ENCODE measurements at regions not wholly inside any gene's neighbourhood (a gene's known extent, or its start where the extent isn't known, plus 50 kb on each side); places are given as distances from the start of the nearest gene placed in this dataset.

- no peak overlapping the region for H3K4me3 ChIP-seq (ENCODE audit: insufficient read depth, low read depth, low read length)
- peaks cover 3% of the 10 kb centered on the region for H3K9me3 ChIP-seq (ENCODE audit: control insufficient read depth, low read length)
- WGBS, 2 experiments = 93 to 94% methylated on average over 15 to 16 of the region's 16 CpGs
- no peaks in the 10 kb centered on the region for H3K27me3 ChIP-seq (ENCODE audit: control insufficient read depth, insufficient read depth, low read length, poor library complexity, severe bottlenecking)
- H3K36me3 ChIP-seq (ENCODE audit: control insufficient read depth, insufficient read depth, low read length) = no peaks in the 10 kb centered on the region
- no peak overlapping the region for H3K27ac ChIP-seq (ENCODE audit: insufficient read depth, low read depth, low read length, poor library complexity, severe bottlenecking)
- peaks cover 6% of the 10 kb centered on the region for H3K4me1 ChIP-seq (ENCODE audit: control insufficient read depth, insufficient read depth, low read length)
Measured at GRCh38 chr7:25559581-25560367, 331.5 kb upstream of the NPVF start.

GRCh38 chr7:25562673-25563182, 334.4 kb upstream of the NPVF start:
- Histone ChIP-seq H3K4me3 (ENCODE audit: insufficient read depth, low read depth, low read length) (no peak overlapping the region), H3K36me3 (ENCODE audit: control insufficient read depth, insufficient read depth, low read length) (no peaks in the 10 kb centered on the region), H3K27ac (ENCODE audit: insufficient read depth, low read depth, low read length, poor library complexity, severe bottlenecking) (no peak overlapping the region), H3K27me3 (ENCODE audit: control insufficient read depth, insufficient read depth, low read length, poor library complexity, severe bottlenecking) (no peaks in the 10 kb centered on the region), H3K4me1 (ENCODE audit: control insufficient read depth, insufficient read depth, low read length) (no peaks in the 10 kb centered on the region), H3K9me3 (ENCODE audit: control insufficient read depth, low read length) (peaks cover 3% of the 10 kb centered on the region)
- 89 to 96% methylated on average over 6 of the region's 6 CpGs for WGBS, 2 experiments

DNA sequence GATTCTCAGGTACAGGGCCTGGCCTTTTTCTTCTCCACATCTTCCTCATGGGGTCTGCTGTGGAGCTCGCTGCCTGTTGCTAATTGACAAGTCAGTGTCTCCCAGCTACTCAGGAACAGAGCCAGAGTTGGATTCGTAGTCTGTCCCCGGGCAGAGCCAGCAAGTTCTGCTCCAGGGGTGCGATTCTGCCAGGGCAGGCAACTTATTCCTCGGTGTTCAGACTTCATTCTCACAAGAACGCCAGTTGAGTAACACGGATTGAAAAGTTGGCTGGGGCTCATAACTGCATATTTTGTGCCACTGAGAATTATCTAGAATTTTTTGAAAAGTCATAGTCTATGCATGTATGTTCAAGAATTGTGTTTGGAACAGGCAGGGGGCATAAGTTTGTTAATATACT, 336.7 kb upstream of the NPVF start:
- Histone ChIP-seq H3K9me3 (ENCODE audit: control insufficient read depth, low read length) (no peaks in the 10 kb centered on the region), H3K27ac (ENCODE audit: insufficient read depth, low read depth, low read length, poor library complexity, severe bottlenecking) (no peak overlapping the region), H3K4me3 (ENCODE audit: insufficient read depth, low read depth, low read length) (no peak overlapping the region), H3K27me3 (ENCODE audit: control insufficient read depth, insufficient read depth, low read length, poor library complexity, severe bottlenecking) (no peaks in the 10 kb centered on the region), H3K36me3 (ENCODE audit: control insufficient read depth, insufficient read depth, low read length) (no peaks in the 10 kb centered on the region), H3K4me1 (ENCODE audit: control insufficient read depth, insufficient read depth, low read length) (no peaks in the 10 kb centered on the region)
- 95 to 96% methylated on average over 7 of the region's 7 CpGs for WGBS, 2 experiments

- H3K4me3 ChIP-seq (ENCODE audit: insufficient read depth, low read depth, low read length) = no peak overlapping the region
- no peaks in the 10 kb centered on the region for H3K36me3 ChIP-seq (ENCODE audit: control insufficient read depth, insufficient read depth, low read length)
- 2 to 3% methylated on average over 7 of the region's 7 CpGs for WGBS, 2 experiments
- no peaks in the 10 kb centered on the region for H3K4me1 ChIP-seq (ENCODE audit: control insufficient read depth, insufficient read depth, low read length)
- no peak overlapping the region for H3K27ac ChIP-seq (ENCODE audit: insufficient read depth, low read depth, low read length, poor library complexity, severe bottlenecking)
- no peaks in the 10 kb centered on the region for H3K27me3 ChIP-seq (ENCODE audit: control insufficient read depth, insufficient read depth, low read length, poor library complexity, severe bottlenecking)
- no peaks in the 10 kb centered on the region for H3K9me3 ChIP-seq (ENCODE audit: control insufficient read depth, low read length)
Measured at GRCh38 chr7:25565949-25566348, 337.7 kb upstream of the NPVF start.

DNA sequence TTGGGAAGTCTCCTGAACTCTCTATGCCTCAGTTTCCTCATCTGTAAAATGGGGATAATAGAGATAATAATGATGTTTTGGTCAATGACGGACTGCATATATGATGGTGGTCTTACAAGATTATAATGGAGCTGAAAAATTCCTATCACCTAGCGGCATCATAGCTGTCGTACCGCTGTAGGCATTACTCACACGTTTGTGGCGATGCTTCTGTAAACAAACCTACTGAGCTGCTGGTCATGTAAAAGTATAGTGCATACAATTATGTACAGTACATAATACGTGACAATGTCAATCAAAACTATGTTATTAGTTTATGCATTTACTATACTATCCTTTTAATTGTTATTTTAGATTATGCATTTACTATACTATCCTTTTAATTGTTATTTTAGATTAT, 339.1 kb upstream of the NPVF start:
- H3K36me3 ChIP-seq (ENCODE audit: control insufficient read depth, insufficient read depth, low read length) = no peaks in the 10 kb centered on the region
- WGBS, 2 experiments = 94 to 98% methylated on average over 6 of the region's 7 CpGs
- H3K9me3 ChIP-seq (ENCODE audit: control insufficient read depth, low read length) = no peaks in the 10 kb centered on the region
- no peaks in the 10 kb centered on the region for H3K27me3 ChIP-seq (ENCODE audit: control insufficient read depth, insufficient read depth, low read length, poor library complexity, severe bottlenecking)
- H3K4me3 ChIP-seq (ENCODE audit: insufficient read depth, low read depth, low read length) = no peak overlapping the region
- no peaks in the 10 kb centered on the region for H3K4me1 ChIP-seq (ENCODE audit: control insufficient read depth, insufficient read depth, low read length)
- no peak overlapping the region for H3K27ac ChIP-seq (ENCODE audit: insufficient read depth, low read depth, low read length, poor library complexity, severe bottlenecking)

GRCh38 chr7:25569765-25570164, 341.5 kb upstream of the NPVF start:
- no peaks in the 10 kb centered on the region for H3K4me1 ChIP-seq (ENCODE audit: control insufficient read depth, insufficient read depth, low read length)
- no peaks in the 10 kb centered on the region for H3K36me3 ChIP-seq (ENCODE audit: control insufficient read depth, insufficient read depth, low read length)
- H3K27ac ChIP-seq (ENCODE audit: insufficient read depth, low read depth, low read length, poor library complexity, severe bottlenecking) = no peak overlapping the region
- 87 to 94% methylated on average over 3 of the region's 3 CpGs for WGBS, 2 experiments
- no peak overlapping the region for H3K4me3 ChIP-seq (ENCODE audit: insufficient read depth, low read depth, low read length)
- H3K27me3 ChIP-seq (ENCODE audit: control insufficient read depth, insufficient read depth, low read length, poor library complexity, severe bottlenecking) = no peaks in the 10 kb centered on the region
- no peaks in the 10 kb centered on the region for H3K9me3 ChIP-seq (ENCODE audit: control insufficient read depth, low read length)

- H3K27ac ChIP-seq (ENCODE audit: insufficient read depth, low read depth, low read length, poor library complexity, severe bottlenecking) = no peak overlapping the region
- no peaks in the 10 kb centered on the region for H3K36me3 ChIP-seq (ENCODE audit: control insufficient read depth, insufficient read depth, low read length)
- no peaks in the 10 kb centered on the region for H3K9me3 ChIP-seq (ENCODE audit: control insufficient read depth, low read length)
- no peak overlapping the region for H3K4me3 ChIP-seq (ENCODE audit: insufficient read depth, low read depth, low read length)
- H3K27me3 ChIP-seq (ENCODE audit: control insufficient read depth, insufficient read depth, low read length, poor library complexity, severe bottlenecking) = no peaks in the 10 kb centered on the region
- WGBS, 2 experiments = 91 to 93% methylated on average over 2 of the region's 2 CpGs
- H3K4me1 ChIP-seq (ENCODE audit: control insufficient read depth, insufficient read depth, low read length) = no peaks in the 10 kb centered on the region
Measured at GRCh38 chr7:25572423-25572822, 344.1 kb upstream of the NPVF start.

- Histone ChIP-seq H3K27ac (ENCODE audit: insufficient read depth, low read depth, low read length, poor library complexity, severe bottlenecking) (no peak overlapping the region), H3K4me1 (ENCODE audit: control insufficient read depth, insufficient read depth, low read length) (peaks cover 3% of the 10 kb centered on the region), H3K27me3 (ENCODE audit: control insufficient read depth, insufficient read depth, low read length, poor library complexity, severe bottlenecking) (no peaks in the 10 kb centered on the region), H3K9me3 (ENCODE audit: control insufficient read depth, low read length) (no peaks in the 10 kb centered on the region), H3K4me3 (ENCODE audit: insufficient read depth, low read depth, low read length) (no peak overlapping the region), H3K36me3 (ENCODE audit: control insufficient read depth, insufficient read depth, low read length) (no peaks in the 10 kb centered on the region)
Measured at GRCh38 chr7:25574828-25575227, 346.5 kb upstream of the NPVF start.

- Histone ChIP-seq H3K36me3 (ENCODE audit: control insufficient read depth, insufficient read depth, low read length) (no peaks in the 10 kb centered on the region), H3K4me1 (ENCODE audit: control insufficient read depth, insufficient read depth, low read length) (peaks cover 3% of the 10 kb centered on the region), H3K9me3 (ENCODE audit: control insufficient read depth, low read length) (no peaks in the 10 kb centered on the region), H3K4me3 (ENCODE audit: insufficient read depth, low read depth, low read length) (no peak overlapping the region), H3K27me3 (ENCODE audit: control insufficient read depth, insufficient read depth, low read length, poor library complexity, severe bottlenecking) (no peaks in the 10 kb centered on the region), H3K27ac (ENCODE audit: insufficient read depth, low read depth, low read length, poor library complexity, severe bottlenecking) (no peak overlapping the region)
- WGBS, 2 experiments = 72 to 74% methylated on average over 4 of the region's 4 CpGs
Measured at GRCh38 chr7:25575634-25576033, 347.3 kb upstream of the NPVF start.

DNA sequence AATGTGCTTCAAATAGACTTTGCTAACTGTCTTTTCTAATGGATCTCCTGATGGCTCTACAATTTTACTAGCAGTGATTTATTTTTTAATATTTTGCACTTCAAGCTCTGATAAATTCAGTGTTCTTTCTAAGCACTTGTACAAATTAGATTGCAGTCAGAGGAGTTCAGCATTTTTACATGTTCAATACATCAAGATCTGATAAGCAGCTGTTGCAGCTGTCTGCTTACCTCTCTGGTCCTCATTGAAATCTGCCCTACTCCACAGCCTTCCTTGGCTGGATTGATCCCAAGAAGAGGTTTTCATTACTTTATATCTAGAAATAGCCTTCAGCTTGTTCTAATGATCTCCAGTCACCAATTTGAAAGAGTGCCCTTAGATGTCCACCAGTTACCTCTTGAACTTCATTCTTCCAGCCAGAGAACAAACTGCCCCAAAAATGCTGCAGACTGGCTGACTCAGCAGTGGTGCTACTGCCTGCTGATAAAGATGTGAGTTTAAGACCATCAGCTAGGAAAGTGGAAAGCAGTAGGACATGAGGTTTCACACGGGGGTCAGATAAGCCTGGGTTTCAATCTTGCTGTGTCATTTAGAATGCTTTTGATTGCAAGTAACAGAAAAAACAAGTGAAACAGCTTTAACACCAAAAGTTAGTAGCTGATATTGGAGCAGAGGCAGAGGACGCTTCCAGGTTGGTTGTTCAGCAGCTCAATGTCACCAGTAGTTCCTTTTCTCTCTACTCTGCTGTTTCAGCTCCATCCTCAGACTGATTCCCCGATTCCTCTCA, 350.9 kb upstream of the NPVF start:
- H3K36me3 ChIP-seq (ENCODE audit: control insufficient read depth, insufficient read depth, low read length) = no peaks in the 10 kb centered on the region
- H3K27ac ChIP-seq (ENCODE audit: insufficient read depth, low read depth, low read length, poor library complexity, severe bottlenecking) = no peak overlapping the region
- H3K9me3 ChIP-seq (ENCODE audit: control insufficient read depth, low read length) = no peaks in the 10 kb centered on the region
- no peak overlapping the region for H3K4me3 ChIP-seq (ENCODE audit: insufficient read depth, low read depth, low read length)
- H3K4me1 ChIP-seq (ENCODE audit: control insufficient read depth, insufficient read depth, low read length) = peaks cover 3% of the 10 kb centered on the region
- WGBS, 2 experiments = 75 to 79% methylated on average over 3 of the region's 3 CpGs
- no peaks in the 10 kb centered on the region for H3K27me3 ChIP-seq (ENCODE audit: control insufficient read depth, insufficient read depth, low read length, poor library complexity, severe bottlenecking)
